H1 (cell line): ENCODE measurements at regions not wholly inside any gene's neighbourhood (a gene's known extent, or its start where the extent isn't known, plus 50 kb on each side); places are given as distances from the start of the nearest gene placed in this dataset.

Source experiments
- CTCF ChIA-PET: fragments of 300-600 bp; sonication (Branson Sonifier 250); formaldehyde crosslinking; loops from one replicate; lab custom pipeline; 2021; ENCODE audit not compliant: partially characterized antibody; lab: Charles Lee
- POLR2A ChIA-PET: fragments of 300-600 bp; sonication (Branson Sonifier 250); formaldehyde crosslinking; loops from one replicate; lab custom pipeline; 2021; ENCODE audit warnings: inconsistent platforms; ENCODE audit not compliant: partially characterized antibody; lab: Charles Lee
- DNase-seq, 2 experiments: peaks; one replicate each; pipeline versions ENCODE4 v3.0.0 to v3.0.0-alpha.2; 2010 to 2022; ENCODE audit warnings: low spot score in 2 of 2, low read depth in 1 of 2, mixed read lengths in 1 of 2
- FAIRE-seq: peaks from 2 replicates; lab custom pipeline; 2011; peaks lifted over from hg19 to GRCh38; lab: Jason Lieb, UNC
- H2AFZ ChIP-seq: 2 replicates; pipeline ENCODE4 v1.8.1; 2012; ENCODE audit warnings: low read length, inconsistent platforms
- H2AK5ac ChIP-seq: 2 replicates; pipeline ENCODE4 v1.6.1; 2013; ENCODE audit warnings: low read depth, low read length
- H2BK120ac ChIP-seq: replicated peaks from 2 replicates; pipeline ENCODE3; 2013; ENCODE audit warnings: low read depth, low read length, inconsistent platforms
- H2BK12ac ChIP-seq: 2 replicates; pipeline ENCODE4 v1.6.1; 2013; ENCODE audit warnings: low read depth, low read length
- H2BK15ac ChIP-seq: 2 replicates; pipeline ENCODE4 v1.6.1; 2013; ENCODE audit warnings: low read length
- H2BK20ac ChIP-seq: 2 replicates; pipeline ENCODE4 v1.6.1; 2013; ENCODE audit warnings: low read length
- H2BK5ac ChIP-seq: 2 replicates; pipeline ENCODE4 v1.6.1; 2013; ENCODE audit warnings: low read depth, low read length
- H3K14ac ChIP-seq: 2 replicates; pipeline ENCODE4 v1.6.1; 2013; ENCODE audit warnings: inconsistent platforms; ENCODE audit not compliant: insufficient read length
- H3K18ac ChIP-seq: 2 replicates; pipeline ENCODE4 v1.6.1; 2013; ENCODE audit warnings: low read length; ENCODE audit errors: extremely low read depth
- H3K23ac ChIP-seq: 2 replicates; pipeline ENCODE4 v1.6.1; 2013; ENCODE audit warnings: inconsistent platforms; ENCODE audit not compliant: insufficient read length
- H3K23me2 ChIP-seq: 2 replicates; pipeline ENCODE4 v1.6.1; 2013; ENCODE audit warnings: low read depth, low read length
- H3K27ac ChIP-seq: 2 replicates; pipeline ENCODE4 v1.6.1; 2011; ENCODE audit warnings: low read depth, low read length, inconsistent platforms
- H3K27me3 ChIP-seq, 4 experiments: replicated peaks in 1 of 4; 1 replicate in 1 of 4; 2 replicates in 3 of 4; pipeline versions ENCODE4 v1.6.1 to v1.8.1; 2011 to 2013; ENCODE audit warnings: low read length in 3 of 4, mild to moderate bottlenecking in 3 of 4, inconsistent platforms in 2 of 4, mixed read lengths in 2 of 4, moderate library complexity in 1 of 4; ENCODE audit not compliant: control insufficient read depth in 3 of 4, insufficient read depth in 3 of 4; ENCODE audit errors: extremely low read depth in 1 of 4
- H3K36me3 ChIP-seq, 4 experiments: 2 replicates each; pipeline versions ENCODE4 v1.6.1 to v1.8.1; 2011 to 2013; ENCODE audit warnings: mild to moderate bottlenecking in 4 of 4, low read length in 3 of 4, moderate library complexity in 2 of 4, control low read depth in 1 of 4, inconsistent platforms in 1 of 4; ENCODE audit not compliant: insufficient read depth in 4 of 4, control insufficient read depth in 2 of 4
- H3K4ac ChIP-seq: replicated peaks from 2 replicates; pipeline ENCODE3; 2013; ENCODE audit warnings: low read length, low read depth, mixed read lengths, inconsistent platforms; ENCODE audit not compliant: insufficient read length
- H3K4me1 ChIP-seq, 4 experiments: replicated peaks in 1 of 4; 1 replicate in 1 of 4; 2 replicates in 3 of 4; pipeline versions ENCODE4 v1.6.1 to v1.8.1; 2011 to 2013; ENCODE audit warnings: low read length in 3 of 4, inconsistent platforms in 2 of 4, mixed read lengths in 1 of 4; ENCODE audit not compliant: insufficient read depth in 4 of 4, control insufficient read depth in 3 of 4
- H3K4me2 ChIP-seq, 2 experiments: 2 replicates each; pipeline versions ENCODE4 v1.6.1 to v1.8.1; 2011 to 2013; ENCODE audit warnings: low read depth in 2 of 2, low read length in 2 of 2, control low read depth in 1 of 2, inconsistent platforms in 1 of 2, mild to moderate bottlenecking in 1 of 2; ENCODE audit not compliant: insufficient read depth in 1 of 2
- H3K4me3 ChIP-seq, 4 experiments: fragments of 200-600, 300-600 bp in 1 of 4; sonication (generic), shearing (Covaris generic), sonication (Bioruptor Twin) in 1 of 4; 2 replicates each; pipeline versions ENCODE4 v1.5.1 to v1.8.1; 2011 to 2016; ENCODE audit warnings: low read length in 4 of 4, low read depth in 3 of 4, control low read depth in 2 of 4, inconsistent platforms in 2 of 4, mild to moderate bottlenecking in 2 of 4, mixed read lengths in 1 of 4, moderate library complexity in 1 of 4; ENCODE audit not compliant: insufficient read depth in 2 of 4; ENCODE audit errors: extremely low read depth in 1 of 4
- H3K56ac ChIP-seq: replicated peaks from 2 replicates; pipeline ENCODE3; 2013; ENCODE audit warnings: low read depth, mild to moderate bottlenecking, mixed read lengths, low read length, inconsistent platforms; ENCODE audit not compliant: insufficient read length
- H3K79me1 ChIP-seq: 2 replicates; pipeline ENCODE4 v1.6.1; 2013; ENCODE audit warnings: low read depth, low read length, control low read depth
- H3K79me2 ChIP-seq, 2 experiments: 2 replicates each; pipeline versions ENCODE4 v1.6.1 to v1.8.1; 2012 to 2013; ENCODE audit warnings: low read length in 2 of 2, mild to moderate bottlenecking in 2 of 2, inconsistent platforms in 1 of 2; ENCODE audit not compliant: insufficient read depth in 2 of 2, control insufficient read depth in 1 of 2
- H3K9ac ChIP-seq, 4 experiments: replicated peaks in 1 of 4; 1 replicate in 1 of 4; 2 replicates in 3 of 4; pipeline versions ENCODE4 v1.6.1 to v1.8.1; 2011 to 2013; ENCODE audit warnings: low read depth in 3 of 4, low read length in 3 of 4, control low read depth in 2 of 4, mild to moderate bottlenecking in 2 of 4, moderate library complexity in 2 of 4, inconsistent platforms in 1 of 4; ENCODE audit errors: extremely low read depth in 1 of 4
- H3K9me3 ChIP-seq, 2 experiments: 2 replicates each; pipeline versions ENCODE4 v1.6.1 to v1.8.1; 2012 to 2013; ENCODE audit warnings: mild to moderate bottlenecking in 2 of 2, moderate library complexity in 2 of 2, control low read depth in 1 of 2, inconsistent platforms in 1 of 2, low read depth in 1 of 2, low read length in 1 of 2, mixed read lengths in 1 of 2; ENCODE audit not compliant: insufficient read depth in 2 of 2
- H4K20me1 ChIP-seq, 2 experiments: replicated peaks in 1 of 2; 2 replicates each; pipeline versions ENCODE3 to v1.8.1; 2011 to 2013; ENCODE audit warnings: inconsistent platforms in 2 of 2, low read length in 2 of 2, mild to moderate bottlenecking in 1 of 2; ENCODE audit not compliant: insufficient read depth in 2 of 2, control insufficient read depth in 1 of 2
- H4K5ac ChIP-seq: 2 replicates; pipeline ENCODE4 v1.6.1; 2013; ENCODE audit warnings: low read length, low read depth, mixed read lengths, inconsistent platforms; ENCODE audit not compliant: insufficient read length
- H4K8ac ChIP-seq: 2 replicates; pipeline ENCODE4 v1.8.0; 2013; ENCODE audit warnings: mild to moderate bottlenecking, moderate library complexity, low read length, inconsistent platforms; ENCODE audit not compliant: insufficient read depth; ENCODE audit errors: extremely low read depth
- H4K91ac ChIP-seq: replicated peaks from 2 replicates; pipeline ENCODE3; 2013; ENCODE audit warnings: low read length, mixed read lengths, inconsistent platforms; ENCODE audit not compliant: insufficient read length
- ATF2 ChIP-seq: IDR thresholded peaks from 2 replicates; pipeline ENCODE4 v1.6.1; 2012; ENCODE audit warnings: low read length, inconsistent platforms
- CEBPB ChIP-seq: IDR thresholded peaks from 2 replicates; pipeline ENCODE4 v1.6.1; 2012; ENCODE audit warnings: low read depth, low read length
- HDAC2 ChIP-seq, 2 experiments: fragments of 300-600 bp in 1 of 2; sonication (generic) in 1 of 2; IDR thresholded peaks; 2 replicates each; pipeline ENCODE4 v1.6.1; 2011 to 2012; ENCODE audit warnings: low read depth in 2 of 2, low read length in 2 of 2, mild to moderate bottlenecking in 2 of 2, moderate library complexity in 2 of 2, borderline replicate concordance in 1 of 2, inconsistent platforms in 1 of 2
- JUN ChIP-seq: IDR thresholded peaks from 2 replicates; pipeline ENCODE4 v1.6.1; 2011; ENCODE audit warnings: low read depth, mild to moderate bottlenecking, improper control_type of control experiment, low read length
- JUND ChIP-seq: IDR thresholded peaks from 2 replicates; pipeline ENCODE4 v1.6.1; 2011; ENCODE audit warnings: mild to moderate bottlenecking, improper control_type of control experiment, low read length
- POU5F1 ChIP-seq: IDR thresholded peaks from 2 replicates; pipeline ENCODE4 v1.6.1; 2011; ENCODE audit warnings: low read depth, mild to moderate bottlenecking, low read length, moderate library complexity
- SIN3A ChIP-seq, 2 experiments: IDR thresholded peaks in 1 of 2; conservative IDR thresholded peaks in 1 of 2; 2 replicates each; pipeline ENCODE4 v1.6.1; 2011 to 2012; ENCODE audit warnings: low read length in 2 of 2, improper control_type of control experiment in 1 of 2, low read depth in 1 of 2, mild to moderate bottlenecking in 1 of 2
- TAF1 ChIP-seq: IDR thresholded peaks from 2 replicates; pipeline ENCODE4 v1.6.1; 2011; ENCODE audit warnings: mild to moderate bottlenecking, low read depth, low read length
- WGBS, 2 experiments: shearing (Covaris generic) in 1 of 2; methylation state at CpG; one replicate each; pipeline versions ENCODE4 v1.1.6 to v1.1.7; 2013 to 2015; ENCODE audit warnings: low lambda C conversion rate in 2 of 2, mixed read lengths in 2 of 2, inconsistent platforms in 1 of 2, low coverage in 1 of 2, missing lambda C conversion rate in 1 of 2; ENCODE audit not compliant: insufficient replicate concordance in 2 of 2, insufficient coverage in 1 of 2, insufficient read length in 1 of 2; ENCODE audit errors: extremely low coverage in 1 of 2, missing lambda C conversion rate in 1 of 2; 5-methylcytosine and 5-hydroxymethylcytosine counted together

GRCh38 chr3:134737516-134737915 lies 57.5 kb upstream of the EPHB1 start:
- 86% methylated on average over 2 of the region's 2 CpGs; no CpG with 5 or more reads in 1 of the 2 experiments for WGBS, 2 experiments
- FAIRE-seq, result no peak
- H2BK20ac ChIP-seq, result no peak overlapping the region
- H2BK12ac ChIP-seq, result no peak overlapping the region
- no peak overlapping the region for H2AFZ ChIP-seq
- H2BK5ac ChIP-seq, result no peak overlapping the region
- H3K79me2 ChIP-seq, result no peaks in the 10 kb centered on the region
- no peak overlapping the region for H3K18ac ChIP-seq
- ChIA-PET POLR2A (no interaction called here), CTCF (no interaction called here)
- no peak overlapping the region for H3K4me2 ChIP-seq
- no peak overlapping the region for H2AK5ac ChIP-seq
- H3K4me1 ChIP-seq, result no peaks in the 10 kb centered on the region
- DNase-seq, result no peak
- H4K20me1 ChIP-seq, result no peaks in the 10 kb centered on the region
- H3K27me3 ChIP-seq, result peaks cover 0 to 2% (median 0%) of the 10 kb centered on the region in 4 experiments; a peak in 1 of 7 replicates
- H3K9ac ChIP-seq, result no peak overlapping the region
- H3K4me3 ChIP-seq, result no peak overlapping the region
- no peaks in the 10 kb centered on the region for H3K9me3 ChIP-seq
- H2BK120ac ChIP-seq, result no peak overlapping the region
- H3K23me2 ChIP-seq, result no peaks in the 10 kb centered on the region
- TF ChIP-seq CEBPB (no peak), HDAC2 (IDR thresholded peaks at IDR 0.05; ENCODE audit: borderline replicate concordance in 1 of 2, low read depth in 2 of 2, low read length in 2 of 2) (no peak), JUND (no peak), ATF2 (no peak), JUN (no peak), SIN3A (conservative IDR thresholded peaks at IDR 0.05 in 1 of 2, IDR thresholded peaks at IDR 0.05 in 1 of 2; ENCODE audit: low read depth in 1 of 2, low read length in 2 of 2) (no peak), POU5F1 (no peak), TAF1 (no peak)
- H3K36me3 ChIP-seq, result no peaks in the 10 kb centered on the region
- H3K56ac ChIP-seq, result no peak overlapping the region
- no peak overlapping the region for H3K14ac ChIP-seq
- no peak overlapping the region for H3K4ac ChIP-seq
- H4K91ac ChIP-seq, result no peak overlapping the region
- no peak overlapping the region for H4K8ac ChIP-seq
- no peak overlapping the region for H3K23ac ChIP-seq
- H3K79me1 ChIP-seq, result no peaks in the 10 kb centered on the region
- H3K27ac ChIP-seq, result no peak overlapping the region
- no peak overlapping the region for H2BK15ac ChIP-seq
- no peak overlapping the region for H4K5ac ChIP-seq
